Vagina (tissue), 2 donors: ENCODE measurements at regions not wholly inside any gene's neighbourhood (a gene's known extent, or its start where the extent isn't known, plus 50 kb on each side); places are given as distances from the start of the nearest gene placed in this dataset.

ENCODE experiments used
- POLR2A ChIP-seq, 2 donors: fragments of 450-650 bp; IDR thresholded peaks; one replicate each; pipeline ENCODE4 v1.6.1; 2017; ENCODE audit warnings: antibody characterized with exemption in 2 of 2, mild to moderate bottlenecking in 2 of 2, moderate library complexity in 2 of 2
- POLR2AphosphoS5 ChIP-seq, 2 donors: sonication (generic); formaldehyde crosslinking; IDR thresholded peaks; one replicate each; pipeline ENCODE4 v1.9.0; 2017; ENCODE audit warnings: antibody characterized with exemption in 2 of 2, mild to moderate bottlenecking in 2 of 2, low read depth in 1 of 2; ENCODE audit not compliant: insufficient read depth in 1 of 2
- TF ChIP-seq, protein P1 (sequence below), 3 experiments: fragments of 450-650 bp in 2 of 3; fragments of 200-600 bp in 1 of 3; sonication (generic) in 1 of 3; IDR thresholded peaks; one replicate each; pipeline ENCODE4 v1.5.1; 2017 to 2019; ENCODE audit warnings: antibody characterized with exemption in 3 of 3, mild to moderate bottlenecking in 2 of 3, moderate library complexity in 2 of 3

DNA sequence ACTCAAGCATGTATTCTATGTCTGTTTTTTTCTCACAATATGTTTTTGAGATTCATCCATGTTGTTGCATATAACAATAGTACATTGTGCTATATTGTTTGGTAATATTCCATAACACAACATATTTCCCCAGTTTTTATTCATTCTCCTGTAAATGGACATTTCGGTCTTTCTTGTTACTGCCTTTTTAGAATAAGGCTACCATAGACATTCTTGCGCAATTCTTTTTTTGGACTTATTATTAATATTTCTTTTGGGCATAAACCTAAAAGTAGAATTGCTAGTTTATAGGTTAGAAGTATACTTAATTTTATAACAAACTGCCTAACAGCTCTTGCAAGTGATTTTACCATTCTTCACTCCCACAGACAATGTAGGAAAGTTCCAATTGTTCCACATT, 573.0 kb downstream of the ADGRL2 start:
- TF ChIP-seq, protein P1, sequence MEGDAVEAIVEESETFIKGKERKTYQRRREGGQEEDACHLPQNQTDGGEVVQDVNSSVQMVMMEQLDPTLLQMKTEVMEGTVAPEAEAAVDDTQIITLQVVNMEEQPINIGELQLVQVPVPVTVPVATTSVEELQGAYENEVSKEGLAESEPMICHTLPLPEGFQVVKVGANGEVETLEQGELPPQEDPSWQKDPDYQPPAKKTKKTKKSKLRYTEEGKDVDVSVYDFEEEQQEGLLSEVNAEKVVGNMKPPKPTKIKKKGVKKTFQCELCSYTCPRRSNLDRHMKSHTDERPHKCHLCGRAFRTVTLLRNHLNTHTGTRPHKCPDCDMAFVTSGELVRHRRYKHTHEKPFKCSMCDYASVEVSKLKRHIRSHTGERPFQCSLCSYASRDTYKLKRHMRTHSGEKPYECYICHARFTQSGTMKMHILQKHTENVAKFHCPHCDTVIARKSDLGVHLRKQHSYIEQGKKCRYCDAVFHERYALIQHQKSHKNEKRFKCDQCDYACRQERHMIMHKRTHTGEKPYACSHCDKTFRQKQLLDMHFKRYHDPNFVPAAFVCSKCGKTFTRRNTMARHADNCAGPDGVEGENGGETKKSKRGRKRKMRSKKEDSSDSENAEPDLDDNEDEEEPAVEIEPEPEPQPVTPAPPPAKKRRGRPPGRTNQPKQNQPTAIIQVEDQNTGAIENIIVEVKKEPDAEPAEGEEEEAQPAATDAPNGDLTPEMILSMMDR (IDR thresholded peaks at IDR 0.05), result no peak
- TF ChIP-seq POLR2AphosphoS5 (IDR thresholded peaks at IDR 0.05; ENCODE audit: insufficient read depth in 1 of 2, low read depth in 1 of 2), result no peak
- no peak for TF ChIP-seq POLR2A (IDR thresholded peaks at IDR 0.05)
